Esophagus muscularis mucosa (tissue), 4 donors: ENCODE measurements at regions not wholly inside any gene's neighbourhood (a gene's known extent, or its start where the extent isn't known, plus 50 kb on each side); places are given as distances from the start of the nearest gene placed in this dataset.
A peak's percentile ranks its signal among the peaks of the same experiment; 100 is the strongest.

ENCODE experiments used
- DNase-seq: peaks from one replicate; pipeline ENCODE4 v3.0.0-alpha.2; 2017; ENCODE audit errors: extremely low spot score
- H3K27ac ChIP-seq, 4 donors: fragments of 200-600 bp; sonication (generic); replicated peaks in 1 of 4; 1 replicate in 3 of 4; 2 replicates in 1 of 4; pipeline ENCODE4 v1.5.1; 2016 to 2019; ENCODE audit warnings: mild to moderate bottlenecking in 1 of 4
- H3K27me3 ChIP-seq, 4 donors: fragments of 200-600 bp; sonication (generic); one replicate each; pipeline versions ENCODE4 v1.5.1 to v1.6.0; 2016 to 2019
- H3K36me3 ChIP-seq, 4 donors: fragments of 200-600 bp; sonication (generic); one replicate each; pipeline ENCODE4 v1.5.1; 2016 to 2019
- H3K4me1 ChIP-seq, 4 donors: fragments of 200-600 bp; sonication (generic); one replicate each; pipeline ENCODE4 v1.5.1; 2016 to 2019
- H3K4me3 ChIP-seq, 4 donors: fragments of 200-600 bp; sonication (generic); 1 replicate in 2 of 4; 2 replicates in 2 of 4; pipeline ENCODE4 v1.5.1; 2016 to 2019; ENCODE audit warnings: mild to moderate bottlenecking in 4 of 4, moderate library complexity in 1 of 4
- H3K9me3 ChIP-seq, 4 donors: fragments of 200-600 bp; sonication (generic); 1 replicate in 3 of 4; 2 replicates in 1 of 4; pipeline ENCODE4 v1.5.1; 2016 to 2019
- EP300 ChIP-seq: sonication (generic); formaldehyde crosslinking; IDR thresholded peaks from one replicate; pipeline ENCODE4 v1.6.1; 2017; ENCODE audit warnings: antibody characterized with exemption
- POLR2A ChIP-seq: fragments of 450-650 bp; IDR thresholded peaks from one replicate; pipeline ENCODE4 v1.6.1; 2017; ENCODE audit warnings: antibody characterized with exemption, moderate library complexity, mild to moderate bottlenecking, low read depth
- POLR2AphosphoS5 ChIP-seq, 2 donors: sonication (generic); formaldehyde crosslinking; IDR thresholded peaks; one replicate each; pipeline ENCODE4 v1.6.1; 2017; ENCODE audit warnings: antibody characterized with exemption in 2 of 2
- WGBS: methylation state at CpG from one replicate; pipeline ENCODE4 v1.1.5; 2018; 5-methylcytosine and 5-hydroxymethylcytosine counted together
- intact Hi-C: fragments of 100-400 bp; cut with DNase I; formaldehyde crosslinking; loops from one replicate; pipeline ENCODE4 v1.15.1; 2023
- TF ChIP-seq, protein P1 (sequence below), 3 experiments: fragments of 200-600 bp in 2 of 3; fragments of 450-650 bp in 1 of 3; sonication (generic) in 2 of 3; IDR thresholded peaks; one replicate each; pipeline ENCODE4 v1.5.1; 2017 to 2019; ENCODE audit warnings: antibody characterized with exemption in 3 of 3, mild to moderate bottlenecking in 2 of 3, moderate library complexity in 1 of 3

DNA sequence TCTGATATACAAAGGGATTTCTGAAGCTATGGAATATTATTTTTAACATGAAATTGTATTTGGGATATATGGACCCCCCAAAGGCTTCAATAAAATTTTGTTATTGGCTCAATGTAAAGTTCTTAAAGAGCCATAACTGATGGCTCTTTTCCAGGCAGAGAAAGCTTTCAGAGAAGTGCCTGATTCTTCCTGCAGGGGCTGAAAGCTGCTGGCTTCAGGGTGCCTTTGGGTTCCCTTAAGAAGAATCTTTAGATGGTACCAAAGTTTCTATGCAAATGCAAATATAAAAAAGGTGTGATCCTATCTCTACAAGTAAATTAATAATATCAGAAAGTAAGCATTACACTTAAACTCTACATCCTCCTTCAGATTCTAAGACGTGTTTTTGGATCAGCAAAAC, 72.6 kb downstream of the NR2F2 start:
- intact Hi-C loops: no loop called here
- Histone ChIP-seq H3K36me3 (no peaks in the 10 kb centered on the region), H3K9me3 (no peaks in the 10 kb centered on the region), H3K27me3 (peaks cover 0 to 19% (median 6%) of the 10 kb centered on the region in 4 donors), H3K4me3 (no peak overlapping the region), H3K4me1 (no peaks in the 10 kb centered on the region), H3K27ac (no peak overlapping the region)
- peak; percentile 17 for DNase-seq
- no peak for TF ChIP-seq EP300
- TF ChIP-seq POLR2AphosphoS5 (IDR thresholded peaks at IDR 0.05): no peak
- TF ChIP-seq, protein P1, sequence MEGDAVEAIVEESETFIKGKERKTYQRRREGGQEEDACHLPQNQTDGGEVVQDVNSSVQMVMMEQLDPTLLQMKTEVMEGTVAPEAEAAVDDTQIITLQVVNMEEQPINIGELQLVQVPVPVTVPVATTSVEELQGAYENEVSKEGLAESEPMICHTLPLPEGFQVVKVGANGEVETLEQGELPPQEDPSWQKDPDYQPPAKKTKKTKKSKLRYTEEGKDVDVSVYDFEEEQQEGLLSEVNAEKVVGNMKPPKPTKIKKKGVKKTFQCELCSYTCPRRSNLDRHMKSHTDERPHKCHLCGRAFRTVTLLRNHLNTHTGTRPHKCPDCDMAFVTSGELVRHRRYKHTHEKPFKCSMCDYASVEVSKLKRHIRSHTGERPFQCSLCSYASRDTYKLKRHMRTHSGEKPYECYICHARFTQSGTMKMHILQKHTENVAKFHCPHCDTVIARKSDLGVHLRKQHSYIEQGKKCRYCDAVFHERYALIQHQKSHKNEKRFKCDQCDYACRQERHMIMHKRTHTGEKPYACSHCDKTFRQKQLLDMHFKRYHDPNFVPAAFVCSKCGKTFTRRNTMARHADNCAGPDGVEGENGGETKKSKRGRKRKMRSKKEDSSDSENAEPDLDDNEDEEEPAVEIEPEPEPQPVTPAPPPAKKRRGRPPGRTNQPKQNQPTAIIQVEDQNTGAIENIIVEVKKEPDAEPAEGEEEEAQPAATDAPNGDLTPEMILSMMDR (IDR thresholded peaks at IDR 0.05): no peak
- no peak for TF ChIP-seq POLR2A
- 92% methylated on average over 1 of the region's 1 CpG for WGBS

DNA sequence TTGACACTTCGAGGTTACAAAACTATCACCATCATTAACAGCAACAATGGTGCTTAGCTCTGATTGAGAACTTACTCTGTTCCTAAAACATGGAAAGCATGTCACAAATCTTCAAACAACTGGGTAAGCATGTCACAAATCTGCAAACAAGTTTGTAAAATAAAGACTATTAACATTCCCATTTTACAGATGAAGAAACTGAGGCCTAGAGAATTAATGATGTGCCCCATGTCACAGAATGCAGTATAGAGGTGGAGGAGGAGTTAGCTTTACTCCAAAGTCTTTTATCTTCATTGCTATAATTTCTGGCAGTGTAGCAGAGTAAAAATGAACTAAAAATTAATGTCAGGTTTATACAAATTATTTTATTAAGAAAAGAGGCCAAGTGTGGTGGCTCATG, 73.4 kb downstream of the NR2F2 start:
- Histone ChIP-seq H3K27ac (no peak overlapping the region), H3K4me1 (peaks cover 3 to 6% (median 4%) of the 10 kb centered on the region in 4 donors), H3K4me3 (no peak overlapping the region), H3K27me3 (peaks cover under 1 to 28% (median 13%) of the 10 kb centered on the region in 4 donors), H3K36me3 (no peaks in the 10 kb centered on the region), H3K9me3 (no peaks in the 10 kb centered on the region)
- DNase-seq: no peak
- intact Hi-C loops: no loop called here
- no peak for TF ChIP-seq POLR2AphosphoS5 (IDR thresholded peaks at IDR 0.05)
- TF ChIP-seq POLR2A: no peak
- no peak for TF ChIP-seq EP300
- TF ChIP-seq, protein P1 (IDR thresholded peaks at IDR 0.05): no peak
- 75% methylated on average over 1 of the region's 1 CpG for WGBS

DNA sequence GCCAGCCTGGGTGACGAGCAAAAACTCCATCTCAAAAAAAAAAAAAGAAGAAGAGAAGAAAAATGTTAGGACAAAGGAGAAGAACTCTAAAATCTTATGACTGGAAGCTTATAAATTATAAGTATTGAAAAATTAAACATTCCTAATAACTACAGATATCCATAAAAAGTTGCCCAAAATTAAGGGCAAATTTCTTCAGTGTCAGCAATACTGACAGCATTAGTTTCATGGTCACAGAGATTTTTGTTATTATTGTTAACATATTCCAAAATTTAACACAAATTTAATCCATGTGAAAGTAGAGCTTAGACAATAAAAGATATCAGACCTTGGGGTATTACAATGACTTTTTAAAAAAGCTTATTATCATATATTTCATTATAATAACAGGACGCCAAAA, 74.1 kb downstream of the NR2F2 start:
- no peak for DNase-seq
- Histone ChIP-seq H3K4me1 (peaks cover 9 to 12% (median 11%) of the 10 kb centered on the region in 4 donors), H3K27me3 (peaks cover 3 to 34% (median 19%) of the 10 kb centered on the region in 4 donors), H3K27ac (no peak overlapping the region), H3K36me3 (no peaks in the 10 kb centered on the region), H3K9me3 (no peaks in the 10 kb centered on the region), H3K4me3 (no peak overlapping the region)
- TF ChIP-seq, protein P1 (IDR thresholded peaks at IDR 0.05): no peak
- no peak for TF ChIP-seq POLR2AphosphoS5 (IDR thresholded peaks at IDR 0.05)
- no peak for TF ChIP-seq EP300
- TF ChIP-seq POLR2A: no peak
- WGBS: 88% methylated on average over 2 of the region's 2 CpGs
- intact Hi-C loops: no loop called here

DNA sequence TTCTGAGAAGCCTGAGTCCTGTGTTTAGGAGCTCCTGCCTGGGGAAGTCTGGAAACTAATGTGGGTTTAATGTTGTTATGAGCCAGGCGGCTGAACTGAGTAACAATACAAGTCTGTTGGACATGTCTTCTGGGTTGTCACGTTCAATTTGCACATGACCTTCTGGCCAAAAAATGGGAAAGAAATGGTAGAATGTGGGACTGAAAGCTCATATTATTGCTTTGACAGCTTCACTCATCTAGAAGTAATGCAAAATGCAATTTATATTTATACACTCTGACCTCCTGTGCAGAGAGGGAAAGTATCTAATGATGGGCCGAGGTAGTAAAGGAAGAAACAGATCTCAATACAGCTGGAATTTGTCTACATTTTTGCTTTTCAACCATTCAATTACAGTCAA, 75.8 kb downstream of the NR2F2 start:
- Histone ChIP-seq H3K27me3 (peaks cover 13 to 51% (median 36%) of the 10 kb centered on the region in 4 donors), H3K27ac (no peak overlapping the region), H3K4me1 (peaks cover 14 to 22% (median 17%) of the 10 kb centered on the region in 4 donors), H3K36me3 (no peaks in the 10 kb centered on the region), H3K4me3 (no peak overlapping the region), H3K9me3 (no peaks in the 10 kb centered on the region)
- TF ChIP-seq, protein P1 (IDR thresholded peaks at IDR 0.05): no peak
- no peak for TF ChIP-seq POLR2AphosphoS5 (IDR thresholded peaks at IDR 0.05)
- TF ChIP-seq EP300: no peak
- no peak for TF ChIP-seq POLR2A
- DNase-seq: no peak
- 77% methylated on average over 3 of the region's 3 CpGs for WGBS
- intact Hi-C loops: no loop called here

DNA sequence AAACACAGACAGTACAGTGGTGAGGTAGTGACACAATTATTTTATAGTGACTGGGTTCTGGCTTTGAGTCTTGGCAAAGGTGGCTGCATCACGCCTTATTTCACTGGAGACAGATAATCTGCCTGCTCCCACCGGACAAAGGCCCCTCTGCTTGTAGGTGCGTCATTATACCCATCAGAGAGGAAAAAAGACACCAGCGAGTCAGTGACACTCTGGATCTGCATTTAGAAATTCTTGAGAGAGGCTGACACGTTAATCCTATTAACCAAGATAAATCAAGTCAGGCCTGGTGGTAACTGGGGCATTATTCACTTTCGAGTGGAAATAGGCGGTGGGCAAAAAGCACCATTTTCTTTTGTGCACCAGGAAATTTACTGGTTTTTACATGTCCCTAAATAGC, 76.2 kb downstream of the NR2F2 start:
- Histone ChIP-seq H3K27me3 (peaks cover 13 to 55% (median 40%) of the 10 kb centered on the region in 4 donors), H3K4me3 (no peak overlapping the region), H3K4me1 (peaks cover 14 to 22% (median 17%) of the 10 kb centered on the region in 4 donors), H3K36me3 (no peaks in the 10 kb centered on the region), H3K27ac (no peak overlapping the region), H3K9me3 (no peaks in the 10 kb centered on the region)
- DNase-seq: peak; percentile 34
- 94% methylated on average over 7 of the region's 7 CpGs for WGBS
- intact Hi-C loops: no loop called here
- TF ChIP-seq EP300 (no peak), POLR2AphosphoS5 (IDR thresholded peaks at IDR 0.05) (no peak), POLR2A (no peak)
- TF ChIP-seq, protein P1 (IDR thresholded peaks at IDR 0.05): no peak
